ENCODE measurements at regions not wholly inside any gene's neighbourhood (a gene's known extent, or its start where the extent isn't known, plus 50 kb on each side); places are given as distances from the start of the nearest gene placed in this dataset.

DNA sequence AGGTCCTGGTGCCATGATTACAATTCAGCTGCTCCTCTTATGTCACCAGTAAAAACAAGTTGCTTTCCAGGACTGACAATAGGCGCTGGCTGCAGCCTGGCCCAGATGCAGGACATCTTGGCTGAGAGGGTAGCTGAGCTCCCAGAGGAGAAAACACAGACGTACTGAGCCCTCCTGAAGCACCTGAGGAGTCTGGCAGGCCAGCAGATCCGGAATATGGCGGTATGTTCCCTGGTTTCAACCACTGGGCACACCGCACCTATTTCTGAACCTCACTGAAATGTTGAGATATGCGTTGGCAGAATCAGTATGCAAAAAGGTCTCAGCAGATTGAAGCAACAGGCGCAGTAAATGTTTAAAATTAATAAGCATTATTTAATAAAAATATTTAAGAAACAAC, 73.1 kb upstream of the BZW1 start:
- TF ChIP-seq, protein P1, sequence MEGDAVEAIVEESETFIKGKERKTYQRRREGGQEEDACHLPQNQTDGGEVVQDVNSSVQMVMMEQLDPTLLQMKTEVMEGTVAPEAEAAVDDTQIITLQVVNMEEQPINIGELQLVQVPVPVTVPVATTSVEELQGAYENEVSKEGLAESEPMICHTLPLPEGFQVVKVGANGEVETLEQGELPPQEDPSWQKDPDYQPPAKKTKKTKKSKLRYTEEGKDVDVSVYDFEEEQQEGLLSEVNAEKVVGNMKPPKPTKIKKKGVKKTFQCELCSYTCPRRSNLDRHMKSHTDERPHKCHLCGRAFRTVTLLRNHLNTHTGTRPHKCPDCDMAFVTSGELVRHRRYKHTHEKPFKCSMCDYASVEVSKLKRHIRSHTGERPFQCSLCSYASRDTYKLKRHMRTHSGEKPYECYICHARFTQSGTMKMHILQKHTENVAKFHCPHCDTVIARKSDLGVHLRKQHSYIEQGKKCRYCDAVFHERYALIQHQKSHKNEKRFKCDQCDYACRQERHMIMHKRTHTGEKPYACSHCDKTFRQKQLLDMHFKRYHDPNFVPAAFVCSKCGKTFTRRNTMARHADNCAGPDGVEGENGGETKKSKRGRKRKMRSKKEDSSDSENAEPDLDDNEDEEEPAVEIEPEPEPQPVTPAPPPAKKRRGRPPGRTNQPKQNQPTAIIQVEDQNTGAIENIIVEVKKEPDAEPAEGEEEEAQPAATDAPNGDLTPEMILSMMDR (IDR thresholded peaks at IDR 0.05; ENCODE audit: borderline replicate concordance, extremely low read depth, low read length, poor library complexity, severe bottlenecking), result no peak
- TF ChIP-seq EZH2 (IDR thresholded peaks at IDR 0.05; ENCODE audit: borderline replicate concordance, low read depth, low read length, severe bottlenecking), result no peak

Measured in DND-41 (cell line).